ENCODE measurements at regions not wholly inside any gene's neighbourhood (a gene's known extent, or its start where the extent isn't known, plus 50 kb on each side); places are given as distances from the start of the nearest gene placed in this dataset.

GRCh38 chr13:44022196-44022595, 142.5 kb downstream of the LACC1 start:
- no peak for DNase-seq

DNA sequence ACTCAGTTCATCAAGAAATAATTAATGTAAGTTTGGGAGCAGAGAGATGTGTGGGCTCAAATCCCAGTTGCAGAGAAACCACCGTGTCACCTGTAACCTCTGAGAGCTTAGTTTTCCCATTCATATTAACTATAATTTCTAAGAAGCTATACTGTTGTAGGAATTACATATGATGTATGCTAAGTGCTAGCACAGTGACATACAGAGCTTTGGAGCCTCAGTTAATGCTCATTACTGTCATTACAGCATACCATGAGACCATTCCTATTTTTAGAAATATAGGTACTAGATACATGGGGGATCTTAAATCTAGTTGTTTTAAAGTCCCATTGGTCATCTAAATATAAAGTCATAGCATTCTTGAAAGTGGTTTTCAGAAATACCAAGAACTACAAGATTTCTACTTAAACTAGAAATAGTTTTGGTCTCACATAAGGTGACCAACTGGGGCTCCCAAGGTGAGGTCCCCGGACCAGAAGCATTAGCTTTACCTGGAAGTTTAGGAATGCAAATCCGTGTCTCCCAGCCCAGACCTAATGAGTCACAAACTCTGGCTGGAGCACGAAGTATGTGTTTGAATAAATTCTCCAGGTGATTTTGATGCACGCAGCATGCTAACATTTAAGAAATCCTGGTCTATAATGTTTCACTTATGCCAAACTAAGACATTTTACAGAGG, 144.6 kb downstream of the LACC1 start:
- no peak for DNase-seq

DNA sequence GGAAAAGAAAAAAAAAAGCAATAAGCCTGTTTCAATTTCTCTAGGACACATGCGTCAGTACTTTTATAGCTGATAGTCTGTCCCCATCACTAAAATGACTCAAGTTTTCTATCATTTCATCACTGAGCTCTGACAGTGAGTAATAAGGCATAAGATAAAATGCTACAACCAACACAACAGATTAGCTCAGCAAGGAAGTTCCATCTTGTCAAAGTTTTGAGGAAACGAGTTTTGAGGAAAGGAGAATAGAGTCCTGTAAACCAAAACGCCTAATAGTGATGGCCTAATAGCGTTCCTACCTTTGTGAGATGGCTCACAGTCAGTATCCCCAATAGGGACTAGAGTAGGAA, 145.1 kb downstream of the LACC1 start:
- DNase-seq = no peak

- no peak for DNase-seq
These were observed 146.5 kb downstream of the LACC1 start for GRCh38 chr13:44026194-44026593.

DNA sequence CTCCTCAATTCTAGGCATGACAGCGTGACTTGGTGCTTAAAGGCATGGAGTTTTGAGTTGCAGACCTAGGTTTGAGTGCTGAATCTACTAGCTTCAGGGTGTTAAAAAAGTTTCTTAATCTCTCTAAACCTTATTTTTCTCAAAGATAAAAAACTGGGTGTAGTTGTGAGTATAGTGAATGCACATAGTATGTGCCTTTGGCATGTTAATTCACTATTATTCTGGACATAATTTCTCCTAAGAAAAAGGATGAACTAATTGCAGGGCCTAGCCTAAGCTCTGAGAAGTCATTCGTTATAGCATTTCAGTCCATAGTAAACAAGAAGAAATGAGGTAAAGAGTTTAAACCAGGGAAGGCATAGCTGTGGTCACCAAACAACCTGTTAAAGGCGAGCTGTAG, 149.0 kb downstream of the LACC1 start:
- no peak for DNase-seq

- no peak for DNase-seq
These were observed 150.9 kb downstream of the LACC1 start for GRCh38 chr13:44030615-44031014.

DNA sequence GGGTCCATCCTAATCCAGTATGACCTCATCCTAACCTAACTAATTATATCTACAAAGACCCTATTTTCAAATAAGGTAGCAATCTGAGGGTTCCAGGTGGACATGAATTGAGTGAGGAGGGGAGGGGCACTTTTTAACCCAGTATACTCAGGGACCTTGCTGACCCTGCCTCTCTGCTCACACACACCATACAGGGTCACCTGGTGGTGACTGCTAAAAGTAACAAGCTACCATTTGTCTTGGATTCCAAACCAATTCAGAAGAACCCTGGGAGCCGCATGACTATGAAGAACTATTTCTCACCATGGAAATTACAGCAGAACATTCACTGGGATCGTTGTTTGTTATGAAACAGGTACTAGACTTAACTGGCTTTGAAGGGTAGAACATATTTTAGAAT, 151.9 kb downstream of the LACC1 start:
- no peak for DNase-seq

- DNase-seq = no peak
These were observed 153.1 kb downstream of the LACC1 start for GRCh38 chr13:44032802-44033201.

DNA sequence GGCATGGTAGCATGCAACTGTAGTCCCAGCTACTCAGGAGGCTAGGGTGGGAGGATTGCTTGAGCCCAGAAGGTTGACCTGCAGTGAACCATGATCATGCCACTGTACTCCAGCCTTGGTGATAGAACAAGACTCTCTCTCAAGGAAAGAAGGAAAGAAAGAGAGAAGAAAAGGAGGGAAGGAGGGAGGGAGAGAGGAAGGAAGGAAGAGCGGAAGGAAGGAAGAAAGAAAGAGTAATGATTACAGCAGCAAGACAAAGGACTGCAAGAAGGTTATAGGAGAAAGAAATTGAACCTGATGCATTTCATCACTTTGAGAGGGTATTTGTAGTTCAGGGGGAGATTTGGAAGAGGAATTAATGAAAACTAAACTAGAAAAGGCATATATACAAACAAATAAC, 155.7 kb downstream of the LACC1 start:
- DNase-seq = no peak

GRCh38 chr13:44040070-44040817, 160.5 kb downstream of the LACC1 start:
- DNase-seq = no peak

DNA sequence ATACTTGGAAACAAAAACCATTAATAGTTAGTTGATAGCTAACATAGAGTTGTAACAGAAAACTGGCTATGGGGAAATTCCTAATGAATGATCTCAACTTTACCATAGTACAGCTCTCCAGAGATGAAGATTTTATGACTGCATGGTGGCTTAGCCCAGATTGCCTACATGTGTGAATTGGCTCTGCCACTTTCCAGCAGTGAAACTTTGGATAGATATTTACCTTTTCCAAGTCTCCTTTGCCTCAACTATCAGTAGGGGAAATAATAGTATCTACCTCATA, 161.1 kb downstream of the LACC1 start:
- no peak for DNase-seq

GRCh38 chr13:44044547-44045179, 165.0 kb downstream of the LACC1 start:
- DNase-seq = no peak

DNA sequence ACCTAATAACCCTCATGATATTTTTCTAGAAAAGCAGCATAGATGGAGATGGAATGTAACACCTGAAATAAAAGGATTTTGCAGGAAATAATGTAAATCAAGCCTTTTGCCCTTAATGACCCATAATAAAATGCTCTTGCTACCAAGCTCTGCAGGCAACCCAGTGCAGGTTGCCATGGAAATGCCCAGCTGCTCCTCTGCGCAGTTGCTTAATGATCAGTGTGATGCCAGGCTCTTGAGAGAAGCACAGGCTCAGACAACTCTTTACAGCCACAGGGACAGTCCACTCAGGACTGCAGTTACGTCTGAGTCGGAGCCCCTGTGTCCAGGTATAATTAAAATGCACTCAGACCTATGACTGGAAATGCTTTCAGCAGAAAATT, 165.5 kb downstream of the LACC1 start:
- no peak for DNase-seq

DNA sequence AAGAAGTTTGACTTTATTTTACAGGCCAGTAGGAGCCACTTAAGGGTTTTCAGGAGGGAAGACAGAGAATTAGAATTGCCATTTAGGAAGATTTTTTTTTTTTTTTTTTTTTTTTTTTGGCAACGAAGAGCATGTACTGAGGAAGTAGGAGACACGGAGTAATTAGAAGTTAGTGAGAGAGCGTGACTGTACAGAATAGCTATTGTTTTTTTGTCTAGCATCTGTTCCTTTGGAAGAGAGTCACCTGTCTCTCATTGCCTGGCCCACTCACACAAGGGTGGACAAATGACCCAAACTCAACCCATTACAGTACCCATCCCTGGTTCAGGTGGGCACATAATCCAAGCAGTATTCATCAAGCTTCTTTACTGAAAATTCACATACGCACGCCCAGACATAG, 166.7 kb downstream of the LACC1 start:
- no peak for DNase-seq

- DNase-seq = no peak
These were observed 168.6 kb downstream of the LACC1 start for GRCh38 chr13:44048326-44048725.

DNA sequence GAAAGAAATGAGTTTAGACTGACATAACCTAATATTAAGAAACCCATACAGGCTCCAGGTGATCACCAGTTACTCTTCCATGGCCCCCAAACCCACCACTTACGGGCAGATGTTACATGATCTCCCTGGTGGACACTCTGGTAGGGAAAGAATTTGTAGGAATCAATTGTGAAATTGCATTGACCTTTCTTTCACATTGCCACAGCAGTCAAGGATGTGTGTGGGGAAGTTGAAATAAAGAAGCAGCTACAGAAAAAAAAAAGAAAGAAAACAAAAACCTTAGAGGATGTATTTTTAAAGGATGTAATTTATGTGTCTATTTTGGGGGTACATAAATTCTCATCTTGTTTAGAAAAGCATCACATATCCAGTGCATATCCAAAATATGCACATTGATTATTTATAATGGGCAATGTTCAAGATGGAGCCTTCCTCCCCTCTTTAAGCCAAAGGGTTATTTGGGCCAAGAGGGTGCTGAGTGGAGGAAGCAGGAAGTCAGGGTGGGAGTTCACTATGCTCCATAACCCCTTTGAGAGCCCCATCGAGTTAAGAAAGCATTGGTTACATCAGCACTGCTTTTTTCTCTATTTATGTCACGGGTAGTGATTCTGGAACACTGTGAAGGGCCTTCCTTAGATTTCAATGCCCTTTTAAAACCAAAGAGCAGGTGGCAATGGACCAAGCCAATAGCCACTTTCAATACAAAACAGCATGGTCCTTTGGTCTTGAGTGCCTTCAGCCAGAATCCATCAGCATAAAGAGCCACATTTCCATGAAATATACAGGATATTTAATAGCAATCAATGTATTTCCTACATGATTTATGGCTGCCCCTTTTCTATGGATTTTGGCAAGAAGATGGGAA, 169.6 kb downstream of the LACC1 start:
- no peak for DNase-seq

DNA sequence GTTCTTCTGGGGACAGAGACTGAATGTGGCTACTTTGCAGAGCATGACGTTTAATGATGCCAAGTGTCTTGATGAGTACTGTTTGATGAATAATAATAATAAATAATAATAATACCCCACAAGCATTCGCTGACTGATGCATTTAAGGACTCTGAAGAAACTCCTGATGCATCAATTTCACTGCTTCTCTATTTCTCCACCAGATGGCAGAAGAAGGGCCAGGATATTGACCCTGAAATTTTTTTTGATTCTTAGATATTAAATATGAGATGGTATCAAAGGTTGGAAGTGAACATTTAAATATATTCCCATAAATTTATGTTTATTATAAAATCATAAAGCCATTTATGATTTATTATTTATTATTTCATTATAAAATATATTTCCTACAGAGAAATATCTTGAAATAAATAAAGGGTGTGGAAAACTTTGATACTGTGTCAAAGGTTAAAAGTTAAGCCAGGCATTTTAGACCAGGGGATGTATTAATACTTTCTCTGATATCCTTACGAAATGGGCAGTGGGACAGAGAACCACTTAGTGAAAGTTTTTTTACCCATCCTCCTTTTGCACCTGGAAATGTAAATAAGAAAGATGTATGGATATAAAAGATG, 170.9 kb downstream of the LACC1 start:
- no peak for DNase-seq

DNA sequence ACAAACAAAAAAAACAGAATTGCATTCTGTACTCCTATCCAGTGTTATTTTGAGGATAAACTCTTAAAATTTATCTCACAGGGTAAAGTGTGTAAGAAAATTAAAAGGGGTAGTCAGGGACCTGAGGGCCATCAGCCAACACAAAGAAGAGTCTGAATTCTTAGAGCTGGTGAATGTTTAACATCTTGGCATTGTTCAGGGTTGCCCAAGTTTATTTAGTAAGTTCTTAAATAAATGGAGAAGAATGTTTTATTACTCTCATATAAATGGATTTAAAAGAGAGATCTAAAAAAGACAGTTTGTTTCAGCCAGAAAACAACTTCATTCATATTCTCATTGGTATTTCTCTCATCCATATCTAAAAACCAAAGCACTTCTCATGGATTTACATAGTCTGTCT, 171.7 kb downstream of the LACC1 start:
- DNase-seq = no peak

- no peak for DNase-seq
These were observed 172.4 kb downstream of the LACC1 start for GRCh38 chr13:44051918-44052675.

GRCh38 chr13:44052780-44053184, 173.1 kb downstream of the LACC1 start:
- peak; percentile 61 for DNase-seq

DNA sequence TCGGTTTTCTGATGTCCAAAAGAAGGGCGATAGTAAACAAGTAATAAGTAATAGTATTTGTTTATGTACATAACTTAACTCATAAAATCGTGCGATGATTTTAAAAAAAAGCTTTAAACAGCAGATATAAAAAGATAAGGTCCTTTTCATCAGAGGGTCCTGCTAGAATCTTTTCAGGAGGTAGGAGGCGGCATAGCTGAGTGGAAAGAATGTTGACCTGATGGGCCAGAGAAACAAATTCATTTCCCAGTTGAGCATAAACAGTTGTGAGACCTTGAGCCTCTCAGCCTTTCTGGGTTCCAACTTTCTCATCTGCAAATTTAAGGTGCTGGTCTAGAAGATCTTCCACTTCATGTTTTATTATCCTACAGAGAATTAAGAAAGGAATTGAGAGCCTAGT, 173.5 kb downstream of the LACC1 start:
- no peak for DNase-seq

GRCh38 chr13:44054525-44054924, 174.8 kb downstream of the LACC1 start:
- no peak for DNase-seq

Measured in renal pelvis (tissue), 1 donor.